Neural cell (in vitro differentiated cells): ENCODE measurements at regions not wholly inside any gene's neighbourhood (a gene's known extent, or its start where the extent isn't known, plus 50 kb on each side); places are given as distances from the start of the nearest gene placed in this dataset.

Experiments
- H2AFZ ChIP-seq: fragments of 200-600, 300-800 bp; sonication (generic), shearing (Covaris generic); 2 replicates; pipeline ENCODE4 v1.6.0; 2014; ENCODE audit warnings: low read depth, mild to moderate bottlenecking, antibody characterized with exemption, low read length, moderate library complexity
- H3F3A ChIP-seq: fragments of 200-600 bp; shearing (Covaris generic); 2 replicates; pipeline ENCODE4 v1.6.1; 2016; ENCODE audit warnings: mild to moderate bottlenecking, moderate library complexity, mixed read lengths, antibody characterized with exemption, low read length; ENCODE audit not compliant: insufficient read depth, poor library complexity, severe bottlenecking
- H3K27ac ChIP-seq: fragments of 200-600, 300-800 bp; sonication (generic), shearing (Covaris generic); 2 replicates; pipeline ENCODE4 v1.5.1; 2014; ENCODE audit warnings: mild to moderate bottlenecking, low read length, moderate library complexity
- H3K27me3 ChIP-seq: fragments of 300-800, 200-600 bp; sonication (generic), shearing (Covaris generic); 2 replicates; pipeline ENCODE4 v1.6.0; 2014; ENCODE audit warnings: mild to moderate bottlenecking, low read depth, low read length, moderate library complexity; ENCODE audit not compliant: insufficient read depth
- H3K36me3 ChIP-seq: fragments of 300-800, 200-600 bp; sonication (generic), shearing (Covaris generic); 2 replicates; pipeline ENCODE4 v1.5.1; 2014; ENCODE audit warnings: mild to moderate bottlenecking, antibody characterized with exemption, low read length, moderate library complexity; ENCODE audit not compliant: insufficient read depth
- H3K4me2 ChIP-seq: fragments of 300-800, 200-600 bp; sonication (generic), shearing (Covaris generic); 2 replicates; pipeline ENCODE4 v1.6.0; 2014; ENCODE audit warnings: mild to moderate bottlenecking, low read length
- H3K4me3 ChIP-seq: fragments of 300-800, 200-600 bp; sonication (generic), shearing (Covaris generic); 2 replicates; pipeline ENCODE4 v1.5.1; 2014; ENCODE audit warnings: mild to moderate bottlenecking, low read length, moderate library complexity
- H3K79me2 ChIP-seq: fragments of 200-600 bp; shearing (Covaris generic); replicated peaks from 2 replicates; pipeline ENCODE4 v1.6.0; 2014; ENCODE audit warnings: mild to moderate bottlenecking, low read length, moderate library complexity; ENCODE audit not compliant: insufficient read depth
- H3K9ac ChIP-seq: fragments of 300-800, 200-600 bp; sonication (generic), shearing (Covaris generic); 2 replicates; pipeline ENCODE4 v1.6.1; 2016; ENCODE audit warnings: mild to moderate bottlenecking, low read length, mixed read lengths
- H3K9me2 ChIP-seq: fragments of 200-600 bp; shearing (Covaris generic); 2 replicates; pipeline ENCODE4 v1.6.1; 2016; ENCODE audit warnings: mild to moderate bottlenecking, low read length, mixed read lengths; ENCODE audit not compliant: insufficient read depth
- H3K9me3 ChIP-seq: fragments of 200-600, 300-800 bp; sonication (generic), shearing (Covaris generic); 2 replicates; pipeline ENCODE4 v1.6.1; 2016; ENCODE audit warnings: mild to moderate bottlenecking, mixed run types, low read length, moderate library complexity, mixed read lengths
- H4K20me1 ChIP-seq: fragments of 200-600 bp; shearing (Covaris generic); 2 replicates; pipeline ENCODE4 v1.6.1; 2016; ENCODE audit warnings: mild to moderate bottlenecking, mixed run types; ENCODE audit not compliant: insufficient read depth
- EP300 ChIP-seq: fragments of 450-650 bp; conservative IDR thresholded peaks from 2 replicates; pipeline ENCODE4 v1.6.1; 2014; ENCODE audit warnings: antibody characterized with exemption, mild to moderate bottlenecking, moderate library complexity; ENCODE audit not compliant: poor library complexity, severe bottlenecking
- EZH2 ChIP-seq: fragments of 200-600, 300-800 bp; shearing (Covaris generic), sonication (generic); IDR thresholded peaks from 2 replicates; pipeline ENCODE4 v1.6.1; 2014; ENCODE audit warnings: antibody characterized with exemption, low read length, borderline replicate concordance, mild to moderate bottlenecking; ENCODE audit not compliant: insufficient read depth, poor library complexity, severe bottlenecking
- MXI1 ChIP-seq: fragments of 450-650 bp; conservative IDR thresholded peaks from 2 replicates; pipeline ENCODE4 v1.6.1; 2014; ENCODE audit warnings: antibody characterized with exemption, mild to moderate bottlenecking; ENCODE audit not compliant: poor library complexity, severe bottlenecking
- POLR2AphosphoS5 ChIP-seq: IDR thresholded peaks from 2 replicates; pipeline ENCODE4 v1.6.1; 2012
- RAD21 ChIP-seq: fragments of 450-650 bp; conservative IDR thresholded peaks from 2 replicates; pipeline ENCODE4 v1.6.1; 2014; ENCODE audit warnings: antibody characterized with exemption, mild to moderate bottlenecking, moderate library complexity
- SMC3 ChIP-seq: fragments of 450-650 bp; conservative IDR thresholded peaks from 2 replicates; pipeline ENCODE4 v1.6.1; 2014; ENCODE audit warnings: antibody characterized with exemption, mild to moderate bottlenecking, moderate library complexity; ENCODE audit not compliant: poor library complexity
- TAF1 ChIP-seq: IDR thresholded peaks from 2 replicates; pipeline ENCODE4 v1.6.1; 2012; ENCODE audit warnings: low read depth
- TF ChIP-seq, protein P1 (sequence below): IDR thresholded peaks from 2 replicates; pipeline ENCODE4 v1.6.1; 2012; ENCODE audit warnings: borderline replicate concordance
- TF ChIP-seq, protein P2 (sequence below): fragments of 450-650 bp; IDR thresholded peaks from 2 replicates; pipeline ENCODE4 v1.5.1; 2014; ENCODE audit warnings: antibody characterized with exemption, mild to moderate bottlenecking, moderate library complexity; ENCODE audit not compliant: poor library complexity, severe bottlenecking

DNA sequence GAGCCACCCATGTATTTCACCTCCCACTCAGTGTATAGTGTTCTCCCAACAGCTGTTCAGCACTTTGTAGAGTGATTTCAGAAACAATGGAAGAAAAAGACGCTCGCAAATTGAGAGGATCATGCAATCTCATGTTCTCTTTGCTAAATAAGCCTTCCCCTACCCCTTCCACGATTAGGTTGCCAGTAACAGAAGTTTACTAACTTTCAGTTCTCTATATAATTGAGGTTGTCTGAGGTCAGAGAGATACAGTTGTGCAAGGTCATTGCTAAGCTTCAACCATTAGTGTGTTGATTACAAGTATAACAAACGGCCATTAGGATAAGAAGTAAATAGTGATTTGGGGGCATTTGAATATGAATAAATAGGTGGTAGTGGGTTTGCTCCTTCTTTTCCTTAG lies 99.6 kb downstream of the TUSC7 start:
- no peak overlapping the region for H3K9ac ChIP-seq
- no peaks in the 10 kb centered on the region for H3K9me3 ChIP-seq
- H2AFZ ChIP-seq, result no peak overlapping the region
- no peaks in the 10 kb centered on the region for H3K9me2 ChIP-seq
- no peaks in the 10 kb centered on the region for H4K20me1 ChIP-seq
- no peak overlapping the region for H3K27ac ChIP-seq
- H3K4me3 ChIP-seq, result no peak overlapping the region
- no peaks in the 10 kb centered on the region for H3K27me3 ChIP-seq
- TF ChIP-seq EP300, result no peak
- TF ChIP-seq POLR2AphosphoS5, result no peak
- no peak for TF ChIP-seq MXI1
- TF ChIP-seq EZH2, result no peak
- TF ChIP-seq, protein P1, sequence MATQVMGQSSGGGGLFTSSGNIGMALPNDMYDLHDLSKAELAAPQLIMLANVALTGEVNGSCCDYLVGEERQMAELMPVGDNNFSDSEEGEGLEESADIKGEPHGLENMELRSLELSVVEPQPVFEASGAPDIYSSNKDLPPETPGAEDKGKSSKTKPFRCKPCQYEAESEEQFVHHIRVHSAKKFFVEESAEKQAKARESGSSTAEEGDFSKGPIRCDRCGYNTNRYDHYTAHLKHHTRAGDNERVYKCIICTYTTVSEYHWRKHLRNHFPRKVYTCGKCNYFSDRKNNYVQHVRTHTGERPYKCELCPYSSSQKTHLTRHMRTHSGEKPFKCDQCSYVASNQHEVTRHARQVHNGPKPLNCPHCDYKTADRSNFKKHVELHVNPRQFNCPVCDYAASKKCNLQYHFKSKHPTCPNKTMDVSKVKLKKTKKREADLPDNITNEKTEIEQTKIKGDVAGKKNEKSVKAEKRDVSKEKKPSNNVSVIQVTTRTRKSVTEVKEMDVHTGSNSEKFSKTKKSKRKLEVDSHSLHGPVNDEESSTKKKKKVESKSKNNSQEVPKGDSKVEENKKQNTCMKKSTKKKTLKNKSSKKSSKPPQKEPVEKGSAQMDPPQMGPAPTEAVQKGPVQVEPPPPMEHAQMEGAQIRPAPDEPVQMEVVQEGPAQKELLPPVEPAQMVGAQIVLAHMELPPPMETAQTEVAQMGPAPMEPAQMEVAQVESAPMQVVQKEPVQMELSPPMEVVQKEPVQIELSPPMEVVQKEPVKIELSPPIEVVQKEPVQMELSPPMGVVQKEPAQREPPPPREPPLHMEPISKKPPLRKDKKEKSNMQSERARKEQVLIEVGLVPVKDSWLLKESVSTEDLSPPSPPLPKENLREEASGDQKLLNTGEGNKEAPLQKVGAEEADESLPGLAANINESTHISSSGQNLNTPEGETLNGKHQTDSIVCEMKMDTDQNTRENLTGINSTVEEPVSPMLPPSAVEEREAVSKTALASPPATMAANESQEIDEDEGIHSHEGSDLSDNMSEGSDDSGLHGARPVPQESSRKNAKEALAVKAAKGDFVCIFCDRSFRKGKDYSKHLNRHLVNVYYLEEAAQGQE, result no peak
- TF ChIP-seq, protein P2, sequence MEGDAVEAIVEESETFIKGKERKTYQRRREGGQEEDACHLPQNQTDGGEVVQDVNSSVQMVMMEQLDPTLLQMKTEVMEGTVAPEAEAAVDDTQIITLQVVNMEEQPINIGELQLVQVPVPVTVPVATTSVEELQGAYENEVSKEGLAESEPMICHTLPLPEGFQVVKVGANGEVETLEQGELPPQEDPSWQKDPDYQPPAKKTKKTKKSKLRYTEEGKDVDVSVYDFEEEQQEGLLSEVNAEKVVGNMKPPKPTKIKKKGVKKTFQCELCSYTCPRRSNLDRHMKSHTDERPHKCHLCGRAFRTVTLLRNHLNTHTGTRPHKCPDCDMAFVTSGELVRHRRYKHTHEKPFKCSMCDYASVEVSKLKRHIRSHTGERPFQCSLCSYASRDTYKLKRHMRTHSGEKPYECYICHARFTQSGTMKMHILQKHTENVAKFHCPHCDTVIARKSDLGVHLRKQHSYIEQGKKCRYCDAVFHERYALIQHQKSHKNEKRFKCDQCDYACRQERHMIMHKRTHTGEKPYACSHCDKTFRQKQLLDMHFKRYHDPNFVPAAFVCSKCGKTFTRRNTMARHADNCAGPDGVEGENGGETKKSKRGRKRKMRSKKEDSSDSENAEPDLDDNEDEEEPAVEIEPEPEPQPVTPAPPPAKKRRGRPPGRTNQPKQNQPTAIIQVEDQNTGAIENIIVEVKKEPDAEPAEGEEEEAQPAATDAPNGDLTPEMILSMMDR, result no peak
- no peak for TF ChIP-seq SMC3
- TF ChIP-seq RAD21, result no peak
- no peak for TF ChIP-seq TAF1
- H3K36me3 ChIP-seq, result no peaks in the 10 kb centered on the region
- no peaks in the 10 kb centered on the region for H3K79me2 ChIP-seq
- no peaks in the 10 kb centered on the region for H3F3A ChIP-seq
- no peak overlapping the region for H3K4me2 ChIP-seq

DNA sequence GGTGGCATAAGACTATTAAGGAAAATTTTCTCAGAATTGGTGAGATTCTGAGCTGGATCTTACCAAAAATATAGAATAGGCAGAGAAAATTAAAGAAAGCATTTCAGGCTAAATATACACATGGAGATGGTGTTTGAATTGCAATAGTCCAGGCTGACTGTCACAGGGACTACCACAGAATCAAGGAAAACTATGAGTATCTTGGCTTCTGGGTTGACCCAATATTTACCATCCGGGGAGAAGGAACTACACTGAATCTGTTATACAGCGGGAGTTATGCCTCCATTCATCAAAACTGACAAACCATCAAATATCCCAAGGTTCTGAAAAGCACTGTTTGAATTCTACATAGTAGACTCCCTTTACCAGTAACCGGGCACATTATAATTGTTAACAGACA lies 102.2 kb downstream of the TUSC7 start:
- TF ChIP-seq, protein P1, result no peak
- TF ChIP-seq EP300 (no peak), SMC3 (no peak), POLR2AphosphoS5 (no peak), TAF1 (no peak), EZH2 (no peak), MXI1 (no peak), RAD21 (no peak)
- TF ChIP-seq, protein P2, result no peak
- no peaks in the 10 kb centered on the region for H3K9me2 ChIP-seq
- no peaks in the 10 kb centered on the region for H3K27me3 ChIP-seq
- H2AFZ ChIP-seq, result no peak overlapping the region
- no peak overlapping the region for H3K27ac ChIP-seq
- H3K9me3 ChIP-seq, result no peaks in the 10 kb centered on the region
- no peaks in the 10 kb centered on the region for H3K79me2 ChIP-seq
- H3K4me3 ChIP-seq, result no peak overlapping the region
- no peaks in the 10 kb centered on the region for H4K20me1 ChIP-seq
- no peak overlapping the region for H3K4me2 ChIP-seq
- no peak overlapping the region for H3K9ac ChIP-seq
- H3K36me3 ChIP-seq, result no peaks in the 10 kb centered on the region
- no peaks in the 10 kb centered on the region for H3F3A ChIP-seq
